HEK293 (cell line): ENCODE measurements at regions not wholly inside any gene's neighbourhood (a gene's known extent, or its start where the extent isn't known, plus 50 kb on each side); places are given as distances from the start of the nearest gene placed in this dataset.

Source experiments
- CTCF ChIA-PET: fragments of 350-600 bp; formaldehyde crosslinking; extraction: SDS; loops from one replicate; lab custom pipeline; 2021; ENCODE audit warnings: antibody characterized with exemption; lab: Yijun Ruan, JAX
- POLR2A ChIA-PET: fragments of 300-600 bp; formaldehyde crosslinking; extraction: SDS; loops from one replicate; lab custom pipeline; 2020; ENCODE audit warnings: antibody characterized with exemption, inconsistent platforms; lab: Yijun Ruan, JAX
- H3K27ac ChIP-seq: fragments of 200-500 bp; sonication (Bioruptor generic); 2 replicates; pipeline ENCODE4 v1.5.1; 2014; ENCODE audit warnings: low read depth, low read length, control low read depth, inconsistent platforms; ENCODE audit errors: extremely low read depth
- H3K36me3 ChIP-seq, 2 experiments: fragments of 200-500 bp in 1 of 2; sonication (Bioruptor generic) in 1 of 2; 1 replicate in 1 of 2; 2 replicates in 1 of 2; pipeline ENCODE4 v1.5.1; 2014 to 2017; ENCODE audit warnings: inconsistent platforms in 2 of 2, low read length in 2 of 2; ENCODE audit not compliant: control insufficient read depth in 2 of 2, insufficient read depth in 1 of 2
- H3K4me1 ChIP-seq: fragments of 200-500 bp; sonication (Bioruptor generic); 2 replicates; pipeline ENCODE4 v1.5.1; 2014; ENCODE audit warnings: mild to moderate bottlenecking, low read length, inconsistent platforms; ENCODE audit not compliant: control insufficient read depth, insufficient read depth
- H3K4me3 ChIP-seq: 2 replicates; pipeline ENCODE4 v1.5.1; 2011; ENCODE audit warnings: low read depth, mild to moderate bottlenecking, control low read depth, low read length, moderate library complexity
- H3K9me3 ChIP-seq: fragments of 200-500 bp; sonication (Bioruptor generic); 2 replicates; pipeline ENCODE4 v1.5.1; 2014; ENCODE audit warnings: low read depth, low read length, inconsistent platforms; ENCODE audit not compliant: control insufficient read depth, insufficient read depth
- ATF2 ChIP-seq: fragments of 450-650 bp; formaldehyde crosslinking; IDR thresholded peaks from 2 replicates; pipeline ENCODE4 v1.5.1; 2016; ENCODE audit warnings: missing biosample characterization, missing genetic modification characterization, low read depth
- FEZF1 ChIP-seq: fragments of 450-650 bp; formaldehyde crosslinking; IDR thresholded peaks from 2 replicates; pipeline ENCODE4 v1.5.1; 2016; ENCODE audit warnings: missing biosample characterization, missing genetic modification characterization
- GLI2 ChIP-seq: fragments of 450-650 bp; formaldehyde crosslinking; IDR thresholded peaks from 2 replicates; pipeline ENCODE4; 2017; ENCODE audit warnings: missing biosample characterization, missing genetic modification characterization, low read depth, borderline replicate concordance
- OVOL3 ChIP-seq: fragments of 450-650 bp; formaldehyde crosslinking; IDR thresholded peaks from 2 replicates; pipeline ENCODE4 v1.5.1; 2016; ENCODE audit warnings: missing biosample characterization, missing genetic modification characterization
- PATZ1 ChIP-seq: fragments of 450-650 bp; formaldehyde crosslinking; IDR thresholded peaks from 2 replicates; pipeline ENCODE4 v1.5.1; 2016; ENCODE audit warnings: missing biosample characterization, missing genetic modification characterization
- REPIN1 ChIP-seq: fragments of 450-650 bp; formaldehyde crosslinking; IDR thresholded peaks from 2 replicates; pipeline ENCODE4 v1.5.1; 2017; ENCODE audit warnings: missing biosample characterization, missing genetic modification characterization, low read depth
- SALL2 ChIP-seq: fragments of 450-650 bp; formaldehyde crosslinking; IDR thresholded peaks from 2 replicates; pipeline ENCODE4 v1.5.0; 2017; ENCODE audit warnings: missing biosample characterization, mild to moderate bottlenecking, missing genetic modification characterization, borderline replicate concordance
- SCRT1 ChIP-seq: fragments of 450-650 bp; formaldehyde crosslinking; IDR thresholded peaks from 2 replicates; pipeline ENCODE4 v1.5.1; 2016; ENCODE audit warnings: missing biosample characterization, missing genetic modification characterization, borderline replicate concordance
- ZBTB20 ChIP-seq: fragments of 450-650 bp; formaldehyde crosslinking; IDR thresholded peaks from 2 replicates; pipeline ENCODE4 v1.5.1; 2016; ENCODE audit warnings: missing biosample characterization, missing genetic modification characterization
- ZFP37 ChIP-seq: fragments of 450-650 bp; formaldehyde crosslinking; IDR thresholded peaks from 2 replicates; pipeline ENCODE4 v1.5.1; 2016; ENCODE audit warnings: missing biosample characterization, missing genetic modification characterization
- ZFP69B ChIP-seq: fragments of 450-650 bp; formaldehyde crosslinking; IDR thresholded peaks from 2 replicates; pipeline ENCODE4 v1.5.1; 2016; ENCODE audit warnings: missing biosample characterization, missing genetic modification characterization
- ZNF19 ChIP-seq: fragments of 450-650 bp; formaldehyde crosslinking; IDR thresholded peaks from 2 replicates; pipeline ENCODE4; 2016; ENCODE audit warnings: missing biosample characterization, missing genetic modification characterization, low read depth
- ZNF239 ChIP-seq: fragments of 450-650 bp; formaldehyde crosslinking; IDR thresholded peaks from 2 replicates; pipeline ENCODE4 v1.5.1; 2016; ENCODE audit warnings: missing biosample characterization, missing genetic modification characterization
- ZNF391 ChIP-seq: fragments of 450-650 bp; formaldehyde crosslinking; IDR thresholded peaks from 2 replicates; pipeline ENCODE4 v1.5.1; 2016; ENCODE audit warnings: low read depth, missing biosample characterization, missing genetic modification characterization, borderline replicate concordance
- ZNF473 ChIP-seq: fragments of 450-650 bp; formaldehyde crosslinking; IDR thresholded peaks from 2 replicates; pipeline ENCODE4 v1.5.1; 2017; ENCODE audit warnings: missing biosample characterization, missing genetic modification characterization
- ZNF623 ChIP-seq: fragments of 450-650 bp; formaldehyde crosslinking; IDR thresholded peaks from 2 replicates; pipeline ENCODE4 v1.5.1; 2016; ENCODE audit warnings: missing biosample characterization, missing genetic modification characterization
- ZNF768 ChIP-seq: fragments of 450-650 bp; formaldehyde crosslinking; IDR thresholded peaks from 2 replicates; pipeline ENCODE4 v1.5.1; 2018; ENCODE audit warnings: missing biosample characterization, mild to moderate bottlenecking, missing genetic modification characterization
- ZSCAN18 ChIP-seq: fragments of 450-650 bp; formaldehyde crosslinking; IDR thresholded peaks from 2 replicates; pipeline ENCODE4 v1.5.1; 2016; ENCODE audit warnings: missing biosample characterization, missing genetic modification characterization
- TF ChIP-seq, protein P1 (sequence below): fragments of 450-650 bp; formaldehyde crosslinking; conservative IDR thresholded peaks from 2 replicates; pipeline ENCODE4 v1.5.1; 2016; ENCODE audit warnings: low read depth, missing biosample characterization, missing genetic modification characterization

DNA sequence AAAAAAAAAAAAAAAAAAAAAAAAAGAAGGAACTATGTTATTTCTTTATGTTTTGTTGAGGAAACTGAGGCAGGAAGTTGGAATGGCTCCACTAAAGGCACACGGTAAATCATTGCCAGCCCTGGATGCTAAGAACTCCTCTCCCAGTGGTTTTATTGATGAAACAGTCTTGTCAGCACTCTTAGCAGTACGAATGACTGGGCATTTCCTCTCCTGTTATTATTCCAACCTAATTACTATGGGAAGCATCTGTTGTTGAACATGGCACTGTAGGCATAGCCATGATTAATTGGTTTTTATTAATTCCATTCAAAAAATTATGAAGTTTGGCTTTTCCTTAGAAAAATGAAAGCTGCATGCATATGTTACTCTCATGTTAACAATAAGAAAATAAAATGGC lies 1387.1 kb upstream of the TMEM132C start:
- Histone ChIP-seq H3K27ac (no peak overlapping the region), H3K4me1 (no peaks in the 10 kb centered on the region), H3K9me3 (no peaks in the 10 kb centered on the region), H3K4me3 (no peak overlapping the region), H3K36me3 (no peaks in the 10 kb centered on the region)
- ChIA-PET CTCF (no interaction called here), POLR2A (no interaction called here)
- no peak for TF ChIP-seq ZNF239
- TF ChIP-seq ZFP37 (tag by site-specific recombination): no peak
- no peak for TF ChIP-seq ZNF473
- no peak for TF ChIP-seq ZSCAN18 (tag by site-specific recombination)
- no peak for TF ChIP-seq ZBTB20
- TF ChIP-seq ZNF391 (tag by site-specific recombination): no peak
- TF ChIP-seq OVOL3 (tag by site-specific recombination): no peak
- TF ChIP-seq, protein P1, sequence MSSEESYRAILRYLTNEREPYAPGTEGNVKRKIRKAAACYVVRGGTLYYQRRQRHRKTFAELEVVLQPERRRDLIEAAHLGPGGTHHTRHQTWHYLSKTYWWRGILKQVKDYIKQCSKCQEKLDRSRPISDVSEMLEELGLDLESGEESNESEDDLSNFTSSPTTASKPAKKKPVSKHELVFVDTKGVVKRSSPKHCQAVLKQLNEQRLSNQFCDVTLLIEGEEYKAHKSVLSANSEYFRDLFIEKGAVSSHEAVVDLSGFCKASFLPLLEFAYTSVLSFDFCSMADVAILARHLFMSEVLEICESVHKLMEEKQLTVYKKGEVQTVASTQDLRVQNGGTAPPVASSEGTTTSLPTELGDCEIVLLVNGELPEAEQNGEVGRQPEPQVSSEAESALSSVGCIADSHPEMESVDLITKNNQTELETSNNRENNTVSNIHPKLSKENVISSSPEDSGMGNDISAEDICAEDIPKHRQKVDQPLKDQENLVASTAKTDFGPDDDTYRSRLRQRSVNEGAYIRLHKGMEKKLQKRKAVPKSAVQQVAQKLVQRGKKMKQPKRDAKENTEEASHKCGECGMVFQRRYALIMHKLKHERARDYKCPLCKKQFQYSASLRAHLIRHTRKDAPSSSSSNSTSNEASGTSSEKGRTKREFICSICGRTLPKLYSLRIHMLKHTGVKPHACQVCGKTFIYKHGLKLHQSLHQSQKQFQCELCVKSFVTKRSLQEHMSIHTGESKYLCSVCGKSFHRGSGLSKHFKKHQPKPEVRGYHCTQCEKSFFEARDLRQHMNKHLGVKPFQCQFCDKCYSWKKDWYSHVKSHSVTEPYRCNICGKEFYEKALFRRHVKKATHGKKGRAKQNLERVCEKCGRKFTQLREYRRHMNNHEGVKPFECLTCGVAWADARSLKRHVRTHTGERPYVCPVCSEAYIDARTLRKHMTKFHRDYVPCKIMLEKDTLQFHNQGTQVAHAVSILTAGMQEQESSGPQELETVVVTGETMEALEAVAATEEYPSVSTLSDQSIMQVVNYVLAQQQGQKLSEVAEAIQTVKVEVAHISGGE (tag by site-specific recombination): no peak
- TF ChIP-seq PATZ1 (tag by site-specific recombination): no peak
- no peak for TF ChIP-seq ATF2 (tag by site-specific recombination)
- no peak for TF ChIP-seq GLI2 (tag by site-specific recombination)
- TF ChIP-seq FEZF1 (tag by site-specific recombination): no peak
- no peak for TF ChIP-seq ZFP69B (tag by site-specific recombination)
- no peak for TF ChIP-seq SALL2
- TF ChIP-seq ZNF623 (tag by site-specific recombination): no peak
- no peak for TF ChIP-seq ZNF768 (tag by site-specific recombination)
- no peak for TF ChIP-seq REPIN1 (tag by site-specific recombination)
- TF ChIP-seq ZNF19 (tag by site-specific recombination): no peak
- TF ChIP-seq SCRT1 (tag by site-specific recombination): no peak
